Endothelial cell of umbilical vein (primary cell): ENCODE measurements at regions not wholly inside any gene's neighbourhood (a gene's known extent, or its start where the extent isn't known, plus 50 kb on each side); places are given as distances from the start of the nearest gene placed in this dataset.

Experiments used
- BruUV-seq: library from RNA; stranded (reverse); fragments of 400-500 nt; replicated peaks from 2 replicates; lab custom pipeline; 2021; lab: Mats Ljungman, UMichigan
- CTCF ChIA-PET: fragments of 300-600, 350-600 bp; sonication (Branson Sonifier 250); formaldehyde crosslinking; loops from one replicate; lab custom pipeline; 2021; ENCODE audit warnings: antibody characterized with exemption, inconsistent platforms; lab: Charles Lee
- POLR2A ChIA-PET: fragments of 300-600, 350-600 bp; sonication (Branson Sonifier 250); formaldehyde crosslinking; loops from one replicate; lab custom pipeline; 2021; ENCODE audit warnings: antibody characterized with exemption, inconsistent platforms; lab: Charles Lee
- DNase-seq: peaks from one replicate; pipeline ENCODE4 v3.0.0-alpha.2; 2011; ENCODE audit warnings: low read depth, low spot score
- FAIRE-seq: peaks from 2 replicates; lab custom pipeline; 2011; peaks lifted over from hg19 to GRCh38; lab: Jason Lieb, UNC
- H2AFZ ChIP-seq: 2 replicates; pipeline ENCODE4 v1.6.0; 2012; ENCODE audit warnings: low read depth, low read length, control low read depth, inconsistent platforms
- H3K27ac ChIP-seq: 2 replicates; pipeline ENCODE4 v1.5.1; 2011; ENCODE audit warnings: low read depth, mild to moderate bottlenecking, control low read depth, low read length, moderate library complexity; ENCODE audit not compliant: insufficient read depth
- H3K27me3 ChIP-seq, 2 experiments: 2 replicates each; pipeline versions ENCODE4 v1.6.0 to v1.6.1; 2011; ENCODE audit warnings: low read length in 2 of 2, mixed read lengths in 1 of 2; ENCODE audit not compliant: control insufficient read depth in 2 of 2, insufficient read depth in 2 of 2
- H3K36me3 ChIP-seq, 2 experiments: 2 replicates in 1 of 2; 3 replicates in 1 of 2; pipeline ENCODE4 v1.5.1; 2011; ENCODE audit warnings: low read length in 2 of 2, mild to moderate bottlenecking in 1 of 2, moderate library complexity in 1 of 2; ENCODE audit not compliant: control insufficient read depth in 2 of 2, insufficient read depth in 2 of 2; ENCODE audit errors: extremely low read depth in 1 of 2
- H3K4me1 ChIP-seq: 3 replicates; pipeline ENCODE4 v1.5.1; 2011; ENCODE audit warnings: mild to moderate bottlenecking, low read length; ENCODE audit not compliant: control insufficient read depth, insufficient read depth; ENCODE audit errors: extremely low read depth
- H3K4me2 ChIP-seq: 2 replicates; pipeline ENCODE4 v1.6.1; 2011; ENCODE audit warnings: low read length, control low read depth, mixed read lengths; ENCODE audit not compliant: insufficient read depth
- H3K4me3 ChIP-seq, 3 experiments: fragments of 200-600 bp in 1 of 3; sonication (generic), shearing (Covaris generic) in 1 of 3; replicated peaks in 1 of 3; 2 replicates each; pipeline ENCODE4 v1.5.1; 2011 to 2016; ENCODE audit warnings: control low read depth in 3 of 3, low read length in 3 of 3, mild to moderate bottlenecking in 2 of 3, inconsistent platforms in 1 of 3, low read depth in 1 of 3, moderate library complexity in 1 of 3; ENCODE audit not compliant: insufficient read depth in 1 of 3
- H3K79me2 ChIP-seq: 2 replicates; pipeline ENCODE4 v1.6.0; 2012; ENCODE audit warnings: low read length, inconsistent platforms; ENCODE audit not compliant: control insufficient read depth, insufficient read depth
- H3K9ac ChIP-seq: replicated peaks from 2 replicates; pipeline ENCODE3; 2011; ENCODE audit warnings: low read length, control low read depth; ENCODE audit not compliant: insufficient read depth; ENCODE audit errors: extremely low read depth
- H3K9me1 ChIP-seq: replicated peaks from 3 replicates; pipeline ENCODE4 v1.6.0; 2011; ENCODE audit warnings: mild to moderate bottlenecking, low read length; ENCODE audit not compliant: control insufficient read depth, insufficient read depth; ENCODE audit errors: extremely low read depth
- H3K9me3 ChIP-seq: replicated peaks from 2 replicates; pipeline ENCODE4 v1.5.1; 2012; ENCODE audit warnings: low read length, inconsistent platforms; ENCODE audit not compliant: control insufficient read depth, insufficient read depth
- H4K20me1 ChIP-seq: replicated peaks from 2 replicates; pipeline ENCODE3; 2011; ENCODE audit warnings: mild to moderate bottlenecking, low read length; ENCODE audit not compliant: control insufficient read depth, insufficient read depth; ENCODE audit errors: extremely low read depth
- CTCF ChIP-seq, 2 donors: IDR thresholded peaks; 1 replicate in 1 of 2; 2 replicates in 1 of 2; pipeline ENCODE4 v1.5.1; 2011; ENCODE audit warnings: low read length in 2 of 2, mild to moderate bottlenecking in 2 of 2, moderate library complexity in 2 of 2, control low read depth in 1 of 2, inconsistent platforms in 1 of 2, low read depth in 1 of 2; ENCODE audit not compliant: insufficient read depth in 1 of 2; ENCODE audit errors: extremely low read depth in 1 of 2
- FOS ChIP-seq: IDR thresholded peaks from 2 replicates; pipeline ENCODE4 v1.6.1; 2011; ENCODE audit warnings: mild to moderate bottlenecking, low read length, moderate library complexity, borderline replicate concordance; ENCODE audit not compliant: insufficient read depth
- GATA2 ChIP-seq: IDR thresholded peaks from 2 replicates; pipeline ENCODE4 v1.7.0; 2011; ENCODE audit warnings: low read depth, mild to moderate bottlenecking, moderate library complexity, mixed read lengths, low read length; ENCODE audit not compliant: insufficient read length, insufficient read depth
- JUN ChIP-seq: IDR thresholded peaks from 2 replicates; pipeline ENCODE4 v1.6.1; 2011; ENCODE audit warnings: borderline replicate concordance, low read depth; ENCODE audit not compliant: insufficient read length, insufficient read depth
- MAX ChIP-seq: IDR thresholded peaks from 2 replicates; pipeline ENCODE4 v1.6.1; 2011; ENCODE audit not compliant: insufficient read depth, insufficient read length
- POLR2AphosphoS5 ChIP-seq: IDR thresholded peaks from 2 replicates; pipeline ENCODE4 v1.6.1; 2012; ENCODE audit warnings: low read depth, mild to moderate bottlenecking, control low read depth, low read length, moderate library complexity; ENCODE audit not compliant: insufficient read depth
- dilution Hi-C: fragments of 300-500 bp; cut with MboI; formaldehyde crosslinking; loops from one replicate; pipeline ENCODE4 v1.15.0; 2019; ENCODE audit warnings: low sequenced_read_pairs; ENCODE audit not compliant: extremely low pct_ligation_motif_present
- intact Hi-C: fragments of 100-400 bp; cut with micrococcal nuclease; formaldehyde crosslinking; loops from one replicate; pipeline ENCODE4 v1.10.0; 2022

- Histone ChIP-seq H3K9me3 (no peaks in the 10 kb centered on the region), H2AFZ (no peak overlapping the region), H3K9me1 (no peaks in the 10 kb centered on the region), H3K79me2 (no peaks in the 10 kb centered on the region), H3K36me3 (no peaks in the 10 kb centered on the region), H4K20me1 (no peaks in the 10 kb centered on the region), H3K4me3 (no peak overlapping the region), H3K4me1 (no peaks in the 10 kb centered on the region), H3K9ac (no peak overlapping the region), H3K4me2 (no peak overlapping the region), H3K27me3 (no peaks in the 10 kb centered on the region), H3K27ac (no peak overlapping the region)
- POLR2A ChIA-PET, result no interaction called here
- DNase-seq, result no peak
- TF ChIP-seq FOS (no peak), POLR2AphosphoS5 (no peak), GATA2 (no peak), CTCF (IDR thresholded peaks at IDR 0.05; ENCODE audit: extremely low read depth in 1 of 2, insufficient read depth in 1 of 2, low read depth in 1 of 2, low read length in 2 of 2) (no peak), MAX (no peak), JUN (no peak)
- CTCF ChIA-PET, result no interaction called here
- BruUV-seq, result no TSS peak
- no peak for FAIRE-seq
- dilution Hi-C loops, result no loop called here
- intact Hi-C loops, result no loop called here
Observed at GRCh38 chr16:64153718-64154117, 968.1 kb downstream of the CDH11 start.
